Subcutaneous abdominal adipose tissue (tissue), 5 donors: ENCODE measurements at regions not wholly inside any gene's neighbourhood (a gene's known extent, or its start where the extent isn't known, plus 50 kb on each side); places are given as distances from the start of the nearest gene placed in this dataset.

ENCODE experiments used
- H3K27ac ChIP-seq: one replicate; pipeline ENCODE4 v1.7.0; 2013; ENCODE audit warnings: low read depth, mild to moderate bottlenecking, inconsistent platforms, low read length, moderate library complexity
- H3K27me3 ChIP-seq, 5 donors: one replicate each; pipeline ENCODE4 v1.7.0; 2013; ENCODE audit warnings: low read length in 5 of 5, inconsistent platforms in 1 of 5; ENCODE audit not compliant: control insufficient read depth in 5 of 5, insufficient read depth in 4 of 5
- H3K36me3 ChIP-seq, 5 donors: one replicate each; pipeline ENCODE4 v1.7.0; 2013; ENCODE audit warnings: low read length in 5 of 5; ENCODE audit not compliant: control insufficient read depth in 5 of 5, insufficient read depth in 5 of 5
- H3K4me1 ChIP-seq, 5 donors: one replicate each; pipeline ENCODE4 v1.7.0; 2013; ENCODE audit warnings: low read length in 5 of 5, mild to moderate bottlenecking in 3 of 5, moderate library complexity in 1 of 5; ENCODE audit not compliant: control insufficient read depth in 5 of 5, insufficient read depth in 5 of 5
- H3K4me3 ChIP-seq, 5 donors: one replicate each; pipeline ENCODE4 v1.7.0; 2013; ENCODE audit warnings: low read length in 5 of 5, low read depth in 1 of 5
- H3K9ac ChIP-seq, 5 donors: one replicate each; pipeline ENCODE4 v1.7.0; 2013; ENCODE audit warnings: low read length in 5 of 5, mild to moderate bottlenecking in 4 of 5, moderate library complexity in 3 of 5
- H3K9me3 ChIP-seq, 5 donors: one replicate each; pipeline ENCODE4 v1.7.0; 2013; ENCODE audit warnings: low read length in 5 of 5; ENCODE audit not compliant: control insufficient read depth in 5 of 5
- donor health status: healthy.
- donor health status: healthy.
- donor health status: healthy.
- donor health status: healthy.
- donor health status: healthy.

DNA sequence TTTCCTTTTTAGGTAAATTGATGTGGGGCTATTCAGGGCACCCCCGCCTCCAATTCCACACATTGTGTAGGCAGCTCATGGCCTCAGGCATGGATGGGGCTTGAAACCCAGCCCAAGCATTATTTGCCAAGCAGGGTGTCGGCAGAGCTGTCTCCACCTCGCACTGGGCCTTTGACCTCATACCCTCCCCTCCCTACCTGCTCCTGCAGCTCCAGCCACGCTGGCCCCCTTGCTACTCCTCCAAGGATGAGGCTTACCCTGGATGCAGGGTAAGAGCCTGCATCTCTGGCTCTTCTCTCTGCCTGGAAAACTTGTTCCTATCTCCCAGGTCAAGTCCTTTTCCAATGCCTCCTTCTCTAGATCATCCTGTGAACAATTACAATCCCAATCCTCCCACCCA is 232.6 kb downstream of the SOD2 start:
- Histone ChIP-seq H3K4me1 (peaks cover 0 to 8% (median 6%) of the 10 kb centered on the region in 5 donors), H3K9ac (no peak overlapping the region), H3K27ac (no peak overlapping the region), H3K36me3 (no peaks in the 10 kb centered on the region), H3K9me3 (no peaks in the 10 kb centered on the region), H3K4me3 (no peak overlapping the region), H3K27me3 (no peaks in the 10 kb centered on the region)

DNA sequence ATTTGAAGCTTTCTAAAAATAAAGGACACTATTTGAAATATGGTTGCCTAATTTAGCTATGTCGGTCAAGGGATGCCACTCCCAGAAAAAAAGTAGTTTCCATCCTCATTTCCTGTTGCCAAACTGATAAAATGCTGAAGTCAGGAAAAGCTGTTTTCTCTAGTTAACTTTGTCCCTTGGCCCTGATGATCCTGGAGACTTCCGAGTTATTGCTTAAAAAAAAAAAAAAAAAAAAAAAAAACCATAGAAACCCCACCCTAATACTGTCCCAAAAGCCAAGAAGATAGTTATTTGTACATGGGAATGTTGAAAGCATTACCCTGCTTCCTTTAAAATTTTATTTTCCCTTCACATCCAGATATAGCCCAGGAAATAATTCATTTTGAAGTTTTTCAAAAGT is 236.7 kb downstream of the SOD2 start:
- H3K4me1 ChIP-seq = peaks cover 0 to 11% (median 6%) of the 10 kb centered on the region in 5 donors
- H3K4me3 ChIP-seq = no peak overlapping the region
- H3K27ac ChIP-seq = no peak overlapping the region
- no peaks in the 10 kb centered on the region for H3K9me3 ChIP-seq
- no peaks in the 10 kb centered on the region for H3K36me3 ChIP-seq
- H3K27me3 ChIP-seq = no peaks in the 10 kb centered on the region
- peak overlapping the region in 1 of 5 donors; percentile 25 for H3K9ac ChIP-seq

DNA sequence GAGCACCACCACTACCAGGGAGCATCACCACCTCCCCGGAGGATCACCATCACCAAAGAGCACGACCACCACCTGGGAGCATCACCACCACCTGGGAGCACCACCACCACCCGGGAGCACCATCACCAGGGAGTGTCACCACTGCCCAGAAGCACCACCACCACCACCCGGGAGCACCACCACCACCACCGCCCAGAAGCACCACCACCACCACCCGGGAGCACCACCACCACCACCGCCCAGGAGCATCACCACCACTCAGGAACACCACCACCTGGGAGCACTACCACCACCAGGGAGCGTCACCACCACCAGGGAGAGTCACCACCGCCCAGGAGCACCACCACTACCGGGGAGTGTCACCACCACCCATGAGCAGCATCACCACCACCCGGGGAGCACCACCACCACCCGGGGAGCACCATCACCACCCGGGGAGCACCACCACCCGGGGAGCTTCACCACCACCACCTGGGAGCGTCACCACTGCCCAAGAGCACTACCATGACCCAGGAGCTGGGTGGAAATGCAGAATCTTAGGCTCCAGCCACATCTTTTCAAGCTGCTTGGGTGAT is 237.3 kb downstream of the SOD2 start:
- Histone ChIP-seq H3K36me3 (no peaks in the 10 kb centered on the region), H3K9ac (peak overlapping the region in 1 of 5 donors; percentile 25), H3K4me3 (no peak overlapping the region), H3K27me3 (no peaks in the 10 kb centered on the region), H3K4me1 (peaks cover 0 to 15% (median 7%) of the 10 kb centered on the region in 5 donors), H3K9me3 (no peaks in the 10 kb centered on the region), H3K27ac (no peak overlapping the region)

DNA sequence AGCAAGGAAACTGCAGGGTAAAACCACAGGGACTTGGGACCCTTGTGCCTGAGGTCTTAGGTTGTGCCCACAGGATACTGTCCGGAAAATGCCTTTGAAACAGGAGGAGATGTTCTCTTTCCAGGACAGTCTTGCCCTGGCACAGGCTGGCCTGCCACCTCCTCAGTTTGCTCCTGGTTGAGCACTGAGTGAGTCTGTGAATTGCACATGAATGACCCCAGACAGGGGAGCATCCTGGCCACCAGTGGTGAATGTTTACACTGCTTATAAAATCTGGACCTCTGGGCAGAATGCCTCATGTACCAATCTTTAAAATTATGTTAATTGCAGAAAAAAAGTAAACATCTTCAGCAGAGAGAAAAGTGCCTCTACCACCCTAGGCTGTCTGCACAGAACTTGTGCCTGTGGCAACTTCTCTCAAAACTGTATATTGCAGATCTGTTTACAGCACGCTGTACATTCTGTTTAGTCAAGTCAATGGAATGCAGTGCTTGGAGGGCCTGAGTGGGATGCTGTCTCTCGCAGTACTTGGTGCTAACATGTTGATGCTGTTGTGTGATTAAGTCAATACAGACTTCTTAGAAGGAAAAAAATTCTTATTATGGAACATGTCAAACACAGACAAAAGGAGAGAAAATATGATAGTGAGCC is 242.1 kb downstream of the SOD2 start:
- Histone ChIP-seq H3K9me3 (no peaks in the 10 kb centered on the region), H3K27ac (no peak overlapping the region), H3K27me3 (no peaks in the 10 kb centered on the region), H3K9ac (no peak overlapping the region), H3K4me3 (no peak overlapping the region), H3K36me3 (no peaks in the 10 kb centered on the region), H3K4me1 (peaks cover 0 to 22% (median 17%) of the 10 kb centered on the region in 5 donors)

DNA sequence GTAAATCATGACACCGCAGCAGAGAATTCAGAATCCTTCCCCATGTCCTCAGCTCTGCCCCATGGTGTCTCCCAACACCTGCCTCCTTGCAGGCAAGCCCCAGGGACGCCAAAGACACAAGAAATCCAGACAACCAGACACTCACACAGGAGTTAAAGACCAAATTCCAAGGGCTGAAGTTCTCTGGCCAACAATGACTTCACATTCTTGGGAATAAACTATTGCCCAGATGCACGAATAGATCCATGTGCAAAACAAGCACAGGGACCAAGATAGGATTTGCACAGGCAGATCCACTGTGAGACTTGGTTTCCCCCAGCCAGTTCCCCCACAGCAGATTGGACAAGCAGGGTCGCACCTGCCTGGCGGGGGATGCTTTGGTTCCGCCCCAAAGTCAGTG is 246.7 kb downstream of the SOD2 start:
- H3K27ac ChIP-seq = no peak overlapping the region
- H3K4me3 ChIP-seq = no peak overlapping the region
- H3K27me3 ChIP-seq = no peaks in the 10 kb centered on the region
- no peaks in the 10 kb centered on the region for H3K9me3 ChIP-seq
- no peaks in the 10 kb centered on the region for H3K36me3 ChIP-seq
- H3K4me1 ChIP-seq = peaks cover 0 to 21% (median 16%) of the 10 kb centered on the region in 5 donors
- H3K9ac ChIP-seq = no peak overlapping the region

DNA sequence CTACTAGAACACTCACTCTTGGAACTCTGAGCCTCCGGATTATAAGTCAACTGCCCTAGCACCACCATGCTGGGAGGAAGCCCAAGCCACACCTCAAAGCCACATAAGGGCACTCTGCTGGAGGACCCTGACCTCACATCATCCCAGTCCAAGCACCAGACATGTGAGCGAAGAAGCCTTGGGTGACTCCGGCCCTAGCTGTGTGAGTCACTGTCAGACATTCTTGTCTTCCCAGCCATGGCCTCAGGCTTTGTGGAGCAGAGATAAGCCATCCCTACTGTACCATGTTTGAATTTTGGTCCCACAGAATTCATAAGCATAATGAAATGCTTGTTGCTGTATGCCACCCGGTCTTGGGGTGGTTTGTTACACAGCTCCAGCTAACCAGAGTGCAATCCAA is 247.7 kb downstream of the SOD2 start:
- Histone ChIP-seq H3K4me3 (no peak overlapping the region), H3K4me1 (peaks cover 0 to 14% (median 8%) of the 10 kb centered on the region in 5 donors), H3K27me3 (no peaks in the 10 kb centered on the region), H3K36me3 (no peaks in the 10 kb centered on the region), H3K9ac (no peak overlapping the region), H3K27ac (no peak overlapping the region), H3K9me3 (no peaks in the 10 kb centered on the region)

DNA sequence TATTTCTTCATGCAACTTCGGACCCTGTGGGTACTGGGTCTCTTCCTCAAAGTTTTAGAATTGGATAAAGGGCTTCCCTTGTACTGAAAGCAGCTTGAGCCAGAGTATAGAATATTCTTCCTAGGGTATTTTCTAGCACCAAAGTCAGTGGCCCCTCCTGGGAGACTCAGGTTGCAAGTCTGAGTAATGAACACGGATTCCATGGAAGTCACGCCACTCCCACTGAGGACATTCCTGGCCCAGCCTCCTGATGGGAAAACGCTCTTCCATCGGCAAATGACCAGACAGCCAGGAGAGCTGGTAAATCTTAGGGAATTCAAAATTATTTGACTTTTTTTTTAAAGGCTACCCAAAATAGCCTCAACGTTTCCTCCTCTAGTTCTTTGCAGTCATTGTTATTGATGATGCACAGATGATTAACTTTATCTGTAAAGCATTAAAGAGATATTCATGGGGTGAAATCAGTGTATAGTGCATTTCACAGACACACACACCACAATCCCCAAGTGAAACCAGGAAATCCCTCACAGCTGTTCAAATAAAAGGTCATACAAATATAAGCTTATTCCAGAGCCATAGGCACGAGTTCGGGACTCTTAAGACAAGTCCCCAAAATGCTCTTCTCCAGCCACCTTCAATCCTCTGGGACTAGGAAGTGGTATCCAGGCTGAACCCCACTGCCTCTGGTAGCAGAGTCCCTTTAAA is 248.8 kb downstream of the SOD2 start:
- Histone ChIP-seq H3K9me3 (no peaks in the 10 kb centered on the region), H3K36me3 (no peaks in the 10 kb centered on the region), H3K4me3 (no peak overlapping the region), H3K4me1 (peaks cover 0 to 10% (median 8%) of the 10 kb centered on the region in 5 donors), H3K27me3 (no peaks in the 10 kb centered on the region), H3K9ac (no peak overlapping the region), H3K27ac (no peak overlapping the region)

DNA sequence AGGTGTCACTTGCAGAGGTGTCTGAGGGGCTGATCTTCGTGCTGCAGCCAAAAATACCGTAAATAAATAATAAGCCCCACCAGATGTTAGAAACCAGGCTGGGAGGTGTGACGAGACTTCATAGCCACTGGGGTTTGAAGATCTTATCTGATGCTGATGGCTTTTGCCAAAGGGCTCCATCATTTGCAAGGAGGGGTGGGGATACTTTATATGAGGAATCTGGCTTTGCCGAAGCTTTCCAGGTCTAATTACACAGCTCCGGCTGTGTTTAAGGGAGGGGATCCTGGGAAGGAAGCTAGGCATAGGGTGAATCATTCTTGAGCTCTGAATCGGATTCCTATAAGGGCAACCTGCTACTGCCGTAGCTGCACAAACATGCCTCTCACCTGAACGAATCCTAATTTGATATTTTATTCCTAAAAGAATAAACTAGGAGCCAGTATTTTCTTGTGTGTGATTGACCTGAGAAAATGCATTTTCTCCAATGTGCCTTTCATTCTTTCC is 249.6 kb downstream of the SOD2 start:
- Histone ChIP-seq H3K36me3 (no peaks in the 10 kb centered on the region), H3K27ac (no peak overlapping the region), H3K27me3 (no peaks in the 10 kb centered on the region), H3K4me1 (peaks cover 0 to 10% (median 8%) of the 10 kb centered on the region in 5 donors), H3K9ac (no peak overlapping the region), H3K4me3 (no peak overlapping the region), H3K9me3 (no peaks in the 10 kb centered on the region)

DNA sequence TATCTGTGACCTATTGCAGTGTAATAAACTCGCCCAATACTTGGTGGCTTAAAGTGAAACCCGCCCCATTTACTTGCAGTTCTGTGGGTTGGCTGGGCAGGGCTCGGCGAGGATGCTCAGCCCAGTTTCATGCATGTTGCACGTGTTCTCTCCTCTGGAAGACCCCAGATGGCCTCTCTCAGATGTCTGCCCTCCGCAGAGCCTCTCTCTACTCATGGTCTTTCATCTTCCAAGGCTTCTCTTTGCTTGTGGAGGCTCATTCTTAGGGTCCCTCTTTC is 251.4 kb downstream of the SOD2 start:
- Histone ChIP-seq H3K4me1 (peaks cover 0 to 8% (median 8%) of the 10 kb centered on the region in 5 donors), H3K27me3 (no peaks in the 10 kb centered on the region), H3K9me3 (no peaks in the 10 kb centered on the region), H3K36me3 (no peaks in the 10 kb centered on the region), H3K27ac (no peak overlapping the region), H3K4me3 (no peak overlapping the region), H3K9ac (no peak overlapping the region)

DNA sequence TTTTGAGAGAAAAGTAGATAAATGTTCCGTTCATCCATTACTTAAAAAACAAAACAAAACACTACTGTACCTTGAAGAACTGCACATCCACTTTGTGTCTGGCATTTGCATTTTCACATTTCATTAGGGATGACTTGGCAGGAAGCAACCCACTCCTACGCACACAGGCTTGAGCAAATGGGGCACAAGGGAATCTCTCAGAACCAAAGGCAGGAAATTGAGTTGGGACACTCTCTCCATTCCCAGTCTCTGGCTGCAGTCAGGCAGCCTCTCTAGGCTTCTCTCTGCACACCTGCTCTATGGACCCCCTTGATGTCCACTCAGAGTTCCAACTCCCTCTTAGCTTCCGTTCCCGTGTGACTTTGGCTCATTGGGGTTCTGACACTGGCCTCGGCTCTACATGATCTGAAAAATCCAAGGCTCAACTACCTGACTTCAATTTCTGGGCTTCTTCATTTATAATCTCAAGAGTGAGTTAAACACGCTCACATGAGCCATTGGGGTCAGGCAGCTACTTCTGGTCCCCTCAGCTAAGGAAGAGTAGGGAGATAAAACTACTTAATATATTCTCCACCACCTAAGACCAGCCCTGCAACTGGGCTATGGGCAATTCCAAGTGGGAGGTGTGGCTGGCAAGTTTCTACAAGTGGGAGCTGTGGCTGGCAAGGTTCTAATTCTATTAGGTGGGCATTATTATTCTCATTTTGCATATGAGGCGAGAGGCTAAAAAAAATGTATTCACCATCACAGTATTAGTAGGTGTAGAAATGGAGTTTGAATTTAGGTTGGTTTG is 251.9 kb downstream of the SOD2 start:
- no peaks in the 10 kb centered on the region for H3K9me3 ChIP-seq
- H3K36me3 ChIP-seq = no peaks in the 10 kb centered on the region
- no peak overlapping the region for H3K9ac ChIP-seq
- H3K27me3 ChIP-seq = no peaks in the 10 kb centered on the region
- H3K4me1 ChIP-seq = peaks cover 0 to 3% (median 3%) of the 10 kb centered on the region in 5 donors
- H3K27ac ChIP-seq = no peak overlapping the region
- no peak overlapping the region for H3K4me3 ChIP-seq
